Head of caudate nucleus (tissue), 42 donors: ENCODE measurements at regions not wholly inside any gene's neighbourhood (a gene's known extent, or its start where the extent isn't known, plus 50 kb on each side); places are given as distances from the start of the nearest gene placed in this dataset.
"Not testable (repeated sequence)": the region's sequence is repeated elsewhere in the genome, so short reads cannot be mapped to it uniquely, and the experiment has no call there.

Experiments used
- DNase-seq, 42 donors: peaks; one replicate each; pipeline versions ENCODE4 v3.0.0 to v3.0.0-alpha.2; 2020 to 2021; ENCODE audit warnings: mixed read lengths in 7 of 42
- intact Hi-C: fragments of 100-400 bp; cut with DNase I; formaldehyde crosslinking; loops from one replicate; pipeline ENCODE4 v1.15.0; 2022

DNA sequence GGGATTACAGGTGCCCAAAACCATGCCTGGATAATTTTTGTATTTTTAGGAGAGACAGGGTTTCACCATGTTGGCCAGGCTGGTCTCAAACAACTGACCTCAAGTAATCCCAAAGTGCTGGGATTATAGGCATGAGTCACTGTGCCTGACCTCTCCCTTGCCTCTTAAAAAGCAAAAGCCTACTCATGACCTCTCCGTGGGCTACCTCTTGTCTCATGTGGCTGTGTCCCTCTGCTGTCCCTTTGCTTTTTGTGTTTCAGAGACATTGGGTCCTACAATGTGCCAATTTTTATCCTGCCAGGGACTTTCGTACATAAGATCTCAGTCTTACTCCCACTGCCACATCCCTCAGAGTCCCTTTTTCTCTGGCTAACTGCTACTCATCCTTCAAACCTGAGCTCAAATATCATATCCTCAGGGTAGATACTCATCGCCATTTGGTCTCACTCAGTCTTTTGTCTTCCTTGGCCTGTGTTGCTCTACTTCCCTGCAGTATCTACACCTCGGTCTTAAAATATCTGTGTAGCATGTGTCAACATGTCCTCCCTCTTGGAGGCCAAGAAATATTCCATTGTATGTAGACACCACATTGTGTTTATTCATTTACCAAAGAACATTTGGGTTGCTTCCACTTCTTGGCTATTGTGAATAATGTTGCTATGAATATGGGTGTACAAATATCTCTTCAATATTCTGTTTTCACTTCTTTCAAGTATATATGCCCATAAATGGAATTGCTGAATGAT is 465.0 kb upstream of the KLF6 start:
- no peak for DNase-seq
- intact Hi-C loops, result no loop called here

DNA sequence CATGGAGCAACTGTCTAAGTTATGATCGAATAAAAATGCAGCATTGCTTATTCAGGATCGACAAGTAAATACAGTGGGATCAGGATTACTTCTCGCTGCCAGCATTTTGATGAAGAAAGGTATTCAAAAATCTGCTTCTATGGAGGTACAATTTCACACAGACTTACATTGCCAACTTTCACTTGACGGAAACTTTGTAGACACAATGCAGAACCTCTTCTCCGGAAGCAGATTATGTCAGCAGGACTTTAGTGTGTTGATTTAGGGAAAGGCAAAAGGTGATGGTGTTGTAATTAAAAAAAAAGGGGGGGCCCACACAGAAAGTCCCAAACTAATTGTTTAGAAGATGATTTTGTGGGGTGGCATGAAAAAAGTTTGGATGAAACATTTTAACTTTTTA is 462.4 kb upstream of the KLF6 start:
- no peak for DNase-seq
- intact Hi-C loops, result no loop called here

DNA sequence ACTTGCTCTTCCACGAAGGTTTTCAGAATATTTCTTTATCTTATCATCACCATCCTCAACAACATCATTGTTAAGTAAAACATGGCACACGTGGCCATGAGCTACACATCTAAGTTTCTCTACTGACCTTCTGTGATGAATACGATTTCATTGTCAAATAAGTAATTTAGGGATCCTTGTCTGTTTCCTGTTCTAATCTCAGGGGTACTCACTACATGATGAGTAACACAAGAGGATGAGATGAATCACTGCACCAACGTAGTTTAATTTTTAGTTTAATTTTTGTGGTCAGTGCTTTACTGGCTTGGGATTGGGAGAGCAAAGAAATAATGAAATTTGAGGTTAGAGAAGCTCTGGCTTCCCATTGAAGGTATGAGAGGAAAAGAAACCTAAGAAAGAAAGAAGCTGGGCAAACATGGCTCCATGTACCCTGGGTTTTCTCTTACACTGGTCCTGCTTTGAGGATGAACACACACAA is 461.9 kb upstream of the KLF6 start:
- intact Hi-C loops, result no loop called here

DNA sequence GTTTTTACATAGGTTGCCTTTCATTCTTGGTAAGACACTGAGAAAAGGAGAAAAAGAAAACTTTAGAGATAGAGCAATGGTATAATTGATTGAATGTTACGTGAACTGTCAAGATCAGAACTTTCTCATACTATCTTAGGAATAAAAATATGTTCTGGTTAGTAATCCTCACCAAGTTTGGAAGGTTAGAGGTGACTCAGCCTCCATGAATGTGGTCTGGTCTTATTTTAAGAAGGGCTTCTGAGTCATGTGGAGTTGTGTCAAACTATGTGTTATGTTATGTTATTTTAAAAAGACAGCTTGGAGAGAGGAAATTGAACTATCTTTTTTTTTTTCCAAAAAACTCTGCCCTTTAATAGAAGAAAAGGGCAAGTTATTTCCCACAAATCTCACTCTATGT is 458.6 kb upstream of the KLF6 start:
- intact Hi-C loops, result no loop called here
- peak in 10 of 42 donors; percentile 8 to 52 (median 22) for DNase-seq

More for the DNA sequence above, 461.9 kb upstream of the KLF6 start:
- no peak for DNase-seq

DNA sequence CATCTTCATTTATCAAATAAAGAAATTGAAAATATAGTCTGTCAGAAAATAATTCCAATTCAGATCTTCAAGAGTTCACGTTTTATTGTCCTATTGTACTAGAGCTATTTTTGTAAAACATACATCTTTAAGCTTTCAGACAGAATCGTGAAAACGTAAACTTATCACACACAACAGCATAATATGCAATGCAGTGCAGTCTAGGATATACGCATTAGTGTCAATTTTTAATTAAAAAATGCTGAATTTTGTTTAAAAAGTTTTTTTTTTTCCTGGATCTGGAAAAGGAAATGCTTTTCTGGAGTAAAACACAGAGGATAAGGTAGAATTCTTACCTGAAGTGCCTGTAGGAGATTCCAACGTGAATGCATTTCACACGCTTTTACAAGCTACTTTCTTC is 458.2 kb upstream of the KLF6 start:
- intact Hi-C loops, result no loop called here
- no peak for DNase-seq

DNA sequence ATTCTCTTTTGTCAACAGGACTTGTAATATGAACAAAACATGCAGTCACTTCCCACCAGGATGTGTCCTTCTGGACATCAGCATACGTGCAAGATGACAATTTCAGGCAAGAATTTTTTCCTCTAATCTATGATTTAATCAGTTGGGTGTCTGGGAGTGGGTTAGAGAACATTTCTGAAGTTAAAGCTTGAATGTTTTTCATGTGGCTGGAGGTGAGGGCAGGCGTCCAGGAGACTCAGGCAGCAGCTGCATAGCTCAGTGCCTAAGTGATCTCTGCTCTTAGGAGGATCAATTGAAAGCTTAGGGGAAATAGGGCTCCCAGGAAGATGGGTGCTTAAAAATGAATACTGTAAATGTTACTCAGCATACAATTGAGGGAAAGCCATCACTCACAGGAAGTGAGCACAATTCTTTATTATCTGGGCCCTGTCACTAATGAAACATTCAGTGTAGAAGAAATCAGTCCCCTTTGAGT is 457.6 kb upstream of the KLF6 start:
- intact Hi-C loops, result no loop called here
- no peak for DNase-seq

DNA sequence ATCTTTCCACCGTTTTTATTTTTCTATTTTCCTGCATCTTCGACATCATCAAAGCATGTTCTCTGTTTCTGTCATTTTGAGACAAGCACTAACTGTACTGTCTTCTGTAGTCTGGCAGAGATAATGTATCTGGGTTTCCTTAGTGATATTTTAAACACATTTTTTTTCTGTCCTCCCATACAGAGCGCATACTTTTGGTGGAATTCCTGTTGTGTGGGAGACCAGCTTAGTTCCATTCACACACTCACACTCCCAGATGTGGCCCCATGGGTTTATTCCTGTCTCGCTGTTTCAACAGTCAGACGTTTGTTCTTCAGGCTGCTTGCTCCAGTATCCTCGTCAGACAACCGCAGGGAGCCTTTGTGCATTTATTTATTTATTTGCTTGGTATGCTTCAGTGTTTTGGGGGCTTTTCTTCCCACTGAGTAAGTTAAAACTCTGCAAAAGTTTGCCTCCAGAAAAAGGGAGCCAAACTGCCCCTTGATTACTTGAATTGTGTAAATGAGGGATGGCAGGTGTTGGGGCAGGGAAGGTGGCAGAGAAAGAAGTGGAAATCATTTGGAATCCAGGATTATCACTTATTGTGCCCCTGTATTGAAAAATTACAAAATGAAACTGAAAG is 456.8 kb upstream of the KLF6 start:
- DNase-seq, result peak in 2 of 42 donors; percentile 5 to 7
- intact Hi-C loops, result no loop called here

DNA sequence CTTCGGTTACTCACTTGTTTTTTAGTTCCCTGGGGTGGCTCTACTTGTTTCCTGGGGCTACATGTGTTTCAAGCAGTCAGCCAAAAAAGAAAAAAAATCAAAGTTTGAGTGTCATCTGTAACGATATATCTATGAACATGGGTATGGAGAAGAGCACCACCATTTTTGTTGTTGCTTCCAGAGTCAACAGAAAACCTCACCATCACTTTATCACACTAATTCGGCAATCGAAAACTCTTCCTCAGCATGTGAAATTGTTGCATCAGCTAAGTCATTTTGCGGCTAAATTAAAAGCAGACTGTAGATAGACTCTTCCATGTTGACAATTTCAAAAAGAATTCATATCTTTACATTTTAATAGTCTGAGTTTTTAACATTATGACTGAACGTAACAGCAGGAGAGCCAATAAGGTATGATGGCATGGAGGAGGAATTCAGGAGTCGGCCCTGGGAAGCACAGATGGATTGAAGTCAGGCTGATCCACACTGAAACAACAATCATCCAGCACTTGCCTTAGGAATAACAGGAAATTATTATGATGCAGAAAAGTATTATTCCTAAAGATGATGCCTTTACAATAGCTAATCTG is 455.7 kb upstream of the KLF6 start:
- DNase-seq, result no peak
- intact Hi-C loops, result no loop called here

DNA sequence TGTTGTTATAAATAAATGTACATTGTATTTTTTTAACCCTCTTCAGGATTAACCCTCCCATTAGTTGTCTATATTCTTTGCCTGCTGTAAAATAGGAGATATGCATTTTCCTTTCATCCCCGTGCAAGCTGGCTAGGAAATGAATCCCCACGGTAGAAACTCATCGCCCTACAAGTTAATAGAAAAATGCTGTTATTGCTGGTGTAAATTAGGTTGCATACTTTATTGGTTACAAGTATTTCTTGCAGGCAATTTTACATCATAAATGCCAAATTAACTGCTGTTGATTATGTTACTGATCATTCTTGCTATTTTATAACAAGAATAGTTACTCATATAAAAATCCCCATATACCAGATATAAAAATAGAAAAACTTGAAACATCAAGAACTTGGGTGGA is 454.2 kb upstream of the KLF6 start:
- no peak for DNase-seq
- intact Hi-C loops, result no loop called here

DNA sequence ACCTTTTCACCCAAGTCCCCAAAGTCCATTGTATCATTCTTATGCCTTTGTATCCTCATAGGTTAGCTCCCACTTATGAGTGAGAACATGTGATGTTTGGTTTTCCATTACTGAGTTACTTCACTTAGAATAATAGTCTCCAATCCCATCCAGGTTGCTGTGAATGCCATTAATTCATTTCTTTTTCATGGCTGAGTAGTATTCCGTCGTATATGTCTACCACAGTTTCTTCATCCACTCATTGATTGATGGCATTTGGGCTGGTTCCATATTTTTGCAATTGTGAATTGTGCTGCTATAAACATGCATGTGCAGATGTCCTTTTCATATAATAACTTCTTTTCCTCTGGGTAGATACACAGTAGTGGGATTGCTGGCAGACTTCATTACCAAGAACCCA is 451.9 kb upstream of the KLF6 start:
- intact Hi-C loops, DNase-seq: not testable (repeated sequence)

DNA sequence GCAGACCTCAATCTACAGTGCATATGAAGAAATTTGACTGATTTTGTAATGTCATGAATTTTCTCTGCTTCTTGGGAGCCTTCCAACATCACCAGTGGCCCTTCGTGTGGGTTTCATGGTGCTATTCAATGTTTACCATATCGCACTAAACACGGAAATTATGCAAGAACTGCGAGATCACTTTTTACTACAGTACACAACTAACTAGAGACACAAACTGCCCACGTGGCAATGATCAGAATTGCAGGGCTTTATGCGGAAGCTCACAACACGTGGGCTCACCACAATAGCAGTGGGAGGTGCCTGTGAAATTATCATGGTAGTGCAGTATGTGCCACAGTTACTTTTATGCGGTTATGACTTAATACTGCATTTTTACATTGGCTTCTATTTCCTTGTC is 449.7 kb upstream of the KLF6 start:
- intact Hi-C loops, result no loop called here
- no peak for DNase-seq

DNA sequence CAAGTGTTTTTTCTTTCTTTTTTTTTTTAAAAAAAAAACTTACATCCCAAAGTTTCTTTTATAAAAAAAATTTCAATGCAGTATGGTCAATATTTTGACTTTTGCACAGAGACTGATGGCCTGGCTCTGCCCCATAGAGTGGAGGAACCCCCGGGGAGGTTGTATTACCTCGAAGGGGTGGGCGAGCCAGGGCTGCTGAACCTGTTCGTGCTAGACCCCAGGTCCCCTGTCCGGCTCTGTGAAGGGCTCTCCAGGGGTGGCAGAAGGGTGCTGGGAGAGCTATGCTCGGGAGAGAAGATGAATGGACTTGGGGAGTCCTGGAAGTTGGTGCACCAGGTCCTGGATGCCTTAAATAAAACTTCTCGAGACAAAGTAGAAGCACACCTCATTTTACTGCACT is 446.4 kb upstream of the KLF6 start:
- no peak for DNase-seq
- intact Hi-C loops, result no loop called here

DNA sequence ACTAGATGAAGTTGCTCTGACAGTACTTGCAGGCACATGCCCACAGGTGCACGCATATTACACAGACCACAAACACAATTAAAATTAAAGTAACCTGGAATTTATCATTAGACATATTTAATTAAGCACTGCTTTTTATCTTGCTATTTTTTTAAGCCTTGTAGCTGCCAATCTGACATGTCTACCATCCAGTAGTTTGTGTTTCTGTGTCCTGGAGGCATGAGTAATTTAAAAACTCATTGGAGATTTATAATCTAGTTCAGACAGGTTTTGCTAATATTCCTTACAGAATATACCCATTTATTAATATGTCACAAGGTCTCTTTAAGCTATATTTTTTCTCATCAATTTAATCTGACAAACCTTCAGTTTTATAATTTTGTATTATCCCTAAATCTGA is 445.0 kb upstream of the KLF6 start:
- intact Hi-C loops, result no loop called here
- DNase-seq, result no peak

DNA sequence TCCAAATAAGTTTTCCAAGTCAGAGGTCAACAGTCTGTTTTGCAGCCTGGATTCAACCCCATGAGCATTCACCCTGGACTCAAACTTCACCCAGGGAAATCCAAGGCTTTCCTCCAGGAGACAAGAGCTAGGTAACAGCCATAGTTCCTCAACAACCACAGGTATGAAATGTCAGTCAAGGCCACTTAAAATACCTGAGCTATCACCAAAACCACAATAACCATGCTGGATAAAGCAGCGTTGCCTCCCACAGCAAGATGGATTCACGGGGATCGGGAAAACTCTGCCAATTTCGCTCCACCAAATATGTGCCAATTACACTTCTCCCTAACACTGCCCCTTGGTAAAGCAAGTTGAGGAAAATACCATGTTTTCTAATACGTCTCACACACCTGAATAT is 444.1 kb upstream of the KLF6 start:
- DNase-seq, result no peak

DNA sequence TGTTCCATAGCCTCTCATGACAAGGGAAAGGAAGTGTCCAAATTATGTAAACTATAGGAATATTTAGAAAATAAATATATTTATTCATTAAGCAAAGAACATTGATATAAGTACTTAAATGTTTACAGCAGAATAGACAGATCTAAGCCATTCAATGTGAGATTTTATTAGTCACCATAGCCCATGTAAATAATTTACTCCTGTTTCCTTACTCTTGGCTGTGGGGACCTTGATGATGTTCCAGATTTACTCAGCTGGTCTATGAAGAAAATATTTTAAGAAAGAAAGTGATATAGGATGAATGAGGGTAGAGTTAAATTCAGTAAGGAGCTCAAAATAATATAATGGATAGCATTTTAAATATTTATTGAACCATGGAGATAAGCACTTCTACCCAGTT is 442.6 kb upstream of the KLF6 start:
- intact Hi-C loops, result no loop called here
- DNase-seq, result no peak

More for the DNA sequence above, 444.1 kb upstream of the KLF6 start:
- intact Hi-C loops, result no loop called here

DNA sequence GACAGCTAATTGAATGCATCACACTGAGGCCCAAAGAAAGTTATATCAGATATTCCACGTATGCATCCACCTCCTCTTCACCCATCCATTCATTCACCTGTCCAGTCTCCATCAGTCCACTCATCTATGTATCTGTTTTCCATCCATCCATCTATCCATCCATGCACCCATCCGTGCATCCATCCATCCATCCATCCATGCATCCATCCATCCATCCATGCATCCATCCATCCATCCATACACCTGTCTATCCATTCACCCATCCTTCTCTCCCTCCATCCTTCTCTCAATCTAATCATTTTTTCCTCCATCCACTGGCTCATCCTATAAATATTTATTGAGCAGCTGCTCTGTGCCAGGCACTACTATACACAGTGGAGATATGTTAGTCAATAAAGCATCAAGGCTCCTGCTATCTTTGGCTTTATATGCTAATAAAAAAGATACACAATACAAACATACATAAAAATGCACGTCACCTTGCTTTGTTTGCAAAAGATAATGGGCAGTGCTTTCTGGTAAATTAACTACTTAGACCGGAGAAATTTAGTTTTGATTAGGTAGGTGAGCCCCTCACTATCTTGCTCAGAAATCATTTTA is 442.0 kb upstream of the KLF6 start:
- intact Hi-C loops, result no loop called here
- DNase-seq, result no peak

DNA sequence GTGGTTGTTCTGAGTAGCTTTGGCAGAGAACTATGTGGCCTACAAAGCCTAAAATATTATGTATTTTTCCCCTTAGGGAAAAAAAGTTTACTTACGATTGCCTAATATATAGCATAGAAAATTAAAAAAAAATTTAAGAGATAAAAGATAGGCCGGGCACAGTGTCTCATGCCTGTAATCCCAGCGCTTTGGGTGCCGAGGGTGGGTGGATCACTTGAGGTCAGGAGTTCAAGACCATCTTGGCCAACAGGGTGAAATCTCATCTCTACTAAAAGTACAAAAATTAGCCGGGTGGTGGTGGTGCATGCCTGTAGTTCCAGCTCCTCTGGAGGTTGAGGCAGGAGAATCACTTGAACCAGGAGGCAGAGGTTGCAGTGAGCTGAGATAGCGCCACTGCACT is 439.2 kb upstream of the KLF6 start:
- intact Hi-C loops, result no loop called here
- no peak for DNase-seq

DNA sequence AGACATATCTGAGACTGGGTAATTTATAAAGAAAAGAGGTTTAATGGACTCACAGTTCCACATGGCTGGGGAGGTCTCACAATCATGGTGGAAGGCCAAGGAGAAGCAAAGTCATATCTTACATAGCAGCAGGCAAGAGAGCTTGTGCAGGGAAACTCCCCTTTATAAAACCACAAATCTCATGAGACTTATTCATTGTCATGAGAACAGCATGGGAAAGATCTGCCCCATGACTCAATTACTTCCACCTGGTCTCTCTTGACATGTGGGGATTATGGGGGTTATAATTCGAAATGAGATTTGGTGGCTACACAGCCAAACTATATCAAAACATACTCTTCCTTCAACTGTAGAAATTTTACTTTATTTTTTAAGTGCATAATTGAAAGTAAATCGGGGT is 436.3 kb upstream of the KLF6 start:
- DNase-seq, result not testable (repeated sequence)

DNA sequence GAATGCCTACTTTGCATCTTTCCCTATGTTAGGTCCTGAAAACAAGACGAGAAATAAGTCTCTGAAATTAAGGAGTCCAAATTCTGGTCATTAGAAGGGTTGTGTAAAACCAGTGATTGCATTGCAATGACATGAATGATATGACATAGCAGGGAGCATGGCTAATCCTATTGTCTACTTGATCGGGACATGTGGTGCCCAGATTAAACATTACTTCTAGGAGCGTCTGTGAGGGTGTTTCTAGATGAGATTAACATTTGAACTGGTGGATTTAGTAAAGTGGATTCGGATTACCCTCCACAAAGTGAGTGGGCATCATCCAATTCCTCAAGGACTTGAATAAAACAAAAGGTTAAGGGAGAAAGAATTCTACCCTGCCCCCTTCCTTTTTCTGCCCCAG is 434.9 kb upstream of the KLF6 start:
- DNase-seq, result no peak
- intact Hi-C loops, result no loop called here

More for the DNA sequence above, 436.3 kb upstream of the KLF6 start:
- intact Hi-C loops, result not testable (repeated sequence)

DNA sequence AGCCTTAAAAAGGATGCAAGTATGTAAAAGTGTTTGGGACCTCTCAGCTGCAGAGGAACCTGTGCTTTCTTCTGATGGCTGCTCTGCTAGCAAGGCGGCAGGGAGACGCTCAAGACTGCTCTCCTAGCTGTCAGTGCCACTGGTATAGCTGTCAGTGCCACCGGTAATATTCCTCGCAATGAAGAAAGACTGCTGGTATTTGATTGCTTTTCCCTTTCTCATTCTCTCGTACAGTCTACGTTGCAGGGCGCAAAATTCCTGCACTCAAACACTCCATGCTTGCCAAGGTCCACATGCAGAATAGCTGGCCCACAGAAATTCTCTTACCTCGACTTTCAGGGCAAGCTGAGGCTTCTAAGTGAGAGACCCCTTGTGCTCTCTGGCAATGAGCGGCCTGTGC is 432.6 kb upstream of the KLF6 start:
- peak in 9 of 42 donors; percentile 4 to 60 (median 18) for DNase-seq
- intact Hi-C loops, result no loop called here
